Transverse colon (tissue), 3 donors: ENCODE measurements at regions not wholly inside any gene's neighbourhood (a gene's known extent, or its start where the extent isn't known, plus 50 kb on each side); places are given as distances from the start of the nearest gene placed in this dataset.

Experiments
- CTCF ChIP-seq, 5 experiments: fragments of 200-600 bp in 3 of 5; fragments of 450-650 bp in 2 of 5; sonication (generic) in 3 of 5; IDR thresholded peaks; 1 replicate in 2 of 5; 2 replicates in 3 of 5; pipeline ENCODE4 v1.5.1; 2016 to 2017; ENCODE audit warnings: antibody characterized with exemption in 5 of 5, inconsistent platforms in 3 of 5, mild to moderate bottlenecking in 2 of 5, moderate library complexity in 1 of 5
- EP300 ChIP-seq: sonication (generic); formaldehyde crosslinking; IDR thresholded peaks from one replicate; pipeline ENCODE4 v1.6.1; 2017; ENCODE audit warnings: antibody characterized with exemption, low read depth

GRCh38 chr3:5347486-5347885 is 160.0 kb downstream of the EDEM1 start:
- TF ChIP-seq CTCF (IDR thresholded peaks at IDR 0.05) (no peak), EP300 (no peak)
